GM12873 (cell line): ENCODE measurements at regions not wholly inside any gene's neighbourhood (a gene's known extent, or its start where the extent isn't known, plus 50 kb on each side); places are given as distances from the start of the nearest gene placed in this dataset.

ENCODE experiments used
- CTCF ChIP-seq: IDR thresholded peaks from 2 replicates; pipeline ENCODE4 v1.5.1; 2012; ENCODE audit warnings: low read depth, mild to moderate bottlenecking, moderate library complexity, low read length, control low read depth; ENCODE audit not compliant: insufficient read depth; ENCODE audit errors: missing control alignments

GRCh38 chr3:72165317-72165716 is 380.4 kb upstream of the PROK2 start:
- TF ChIP-seq CTCF = no peak

GRCh38 chr3:72164635-72164978 is 379.7 kb upstream of the PROK2 start:
- TF ChIP-seq CTCF = no peak

GRCh38 chr3:72163809-72164634 is 379.1 kb upstream of the PROK2 start:
- no peak for TF ChIP-seq CTCF

GRCh38 chr3:72162649-72163184 is 377.8 kb upstream of the PROK2 start:
- no peak for TF ChIP-seq CTCF

GRCh38 chr3:72161881-72162595 is 377.1 kb upstream of the PROK2 start:
- TF ChIP-seq CTCF = no peak

GRCh38 chr3:72160351-72160750 is 375.4 kb upstream of the PROK2 start:
- no peak for TF ChIP-seq CTCF

GRCh38 chr3:72159487-72159886 is 374.5 kb upstream of the PROK2 start:
- TF ChIP-seq CTCF = no peak
